HG02763 (cell line): ENCODE measurements at regions not wholly inside any gene's neighbourhood (a gene's known extent, or its start where the extent isn't known, plus 50 kb on each side); places are given as distances from the start of the nearest gene placed in this dataset.
"Not testable (repeated sequence)": the region's sequence is repeated elsewhere in the genome, so short reads cannot be mapped to it uniquely, and the experiment has no call there.

Source experiments
- ATAC-seq: cut with Tn5 transposase; IDR thresholded peaks from one replicate; pipeline ENCODE4 v1.9.1; 2021; ENCODE audit warnings: mild to moderate bottlenecking, moderate library complexity; ENCODE audit not compliant: unreplicated experiment

DNA sequence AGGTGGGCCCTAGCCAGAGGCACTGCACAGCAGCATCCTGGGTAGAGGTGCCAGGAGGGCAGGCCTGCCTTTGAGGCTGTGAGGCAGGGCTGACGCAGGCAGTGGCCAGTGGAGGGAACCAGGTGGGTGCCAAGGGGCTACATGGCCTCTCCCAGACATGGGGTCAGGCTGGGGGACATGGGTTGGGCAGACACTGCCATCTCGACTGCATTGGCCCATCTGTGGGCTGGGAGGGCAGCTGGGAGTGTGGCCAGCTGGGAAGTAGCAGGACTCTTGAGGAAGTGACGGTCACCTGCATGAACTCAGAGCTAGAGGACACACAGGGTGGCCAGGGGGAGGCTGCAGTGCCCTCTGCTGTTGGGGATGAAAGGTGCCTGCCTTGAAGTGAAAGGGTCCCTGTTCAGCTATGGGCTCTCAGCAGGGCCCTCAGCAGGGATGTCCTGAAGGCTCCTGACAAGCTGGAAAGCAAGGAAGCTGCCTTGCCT, 294.6 kb downstream of the CCDC74A start:
- not testable (repeated sequence) for ATAC-seq

DNA sequence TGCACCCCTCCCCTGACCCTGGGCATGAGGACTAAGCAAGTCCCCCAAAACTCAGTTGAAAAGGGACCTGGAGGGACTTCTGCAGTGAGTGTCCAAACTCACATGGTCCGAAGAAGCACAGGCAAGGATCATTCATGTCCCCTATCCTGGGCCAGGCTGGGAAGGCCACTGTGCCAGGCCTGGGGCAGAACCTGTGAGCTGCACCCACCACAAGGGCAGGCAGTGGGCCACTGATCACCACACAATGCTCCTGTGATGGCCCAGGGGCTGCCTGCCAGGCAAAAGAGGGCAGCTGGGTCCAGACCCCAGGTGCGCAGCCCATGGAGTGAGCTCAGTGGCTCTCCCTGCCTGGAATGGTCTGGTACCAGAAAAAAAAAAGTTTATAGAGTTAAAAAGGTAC, 295.4 kb downstream of the CCDC74A start:
- not testable (repeated sequence) for ATAC-seq

DNA sequence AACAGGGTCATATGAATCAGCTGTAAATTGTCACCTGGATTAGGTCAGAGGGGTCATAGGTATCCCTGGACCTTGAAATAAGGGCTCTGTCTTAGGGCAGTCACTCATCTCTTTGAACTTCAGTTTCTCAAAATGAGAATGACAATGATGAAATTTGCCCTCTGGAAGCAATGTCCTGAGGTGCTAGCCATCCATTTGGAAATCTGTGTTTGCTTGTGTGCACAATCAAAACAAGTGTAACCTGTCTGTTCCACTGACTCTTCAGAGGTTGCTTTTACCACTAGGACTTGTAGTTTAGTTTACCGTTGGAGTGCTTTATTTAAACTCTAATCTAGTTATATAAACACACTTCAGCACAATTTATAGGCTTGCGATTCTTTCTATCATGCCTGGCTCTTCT, 297.3 kb downstream of the CCDC74A start:
- ATAC-seq, result not testable (repeated sequence)

DNA sequence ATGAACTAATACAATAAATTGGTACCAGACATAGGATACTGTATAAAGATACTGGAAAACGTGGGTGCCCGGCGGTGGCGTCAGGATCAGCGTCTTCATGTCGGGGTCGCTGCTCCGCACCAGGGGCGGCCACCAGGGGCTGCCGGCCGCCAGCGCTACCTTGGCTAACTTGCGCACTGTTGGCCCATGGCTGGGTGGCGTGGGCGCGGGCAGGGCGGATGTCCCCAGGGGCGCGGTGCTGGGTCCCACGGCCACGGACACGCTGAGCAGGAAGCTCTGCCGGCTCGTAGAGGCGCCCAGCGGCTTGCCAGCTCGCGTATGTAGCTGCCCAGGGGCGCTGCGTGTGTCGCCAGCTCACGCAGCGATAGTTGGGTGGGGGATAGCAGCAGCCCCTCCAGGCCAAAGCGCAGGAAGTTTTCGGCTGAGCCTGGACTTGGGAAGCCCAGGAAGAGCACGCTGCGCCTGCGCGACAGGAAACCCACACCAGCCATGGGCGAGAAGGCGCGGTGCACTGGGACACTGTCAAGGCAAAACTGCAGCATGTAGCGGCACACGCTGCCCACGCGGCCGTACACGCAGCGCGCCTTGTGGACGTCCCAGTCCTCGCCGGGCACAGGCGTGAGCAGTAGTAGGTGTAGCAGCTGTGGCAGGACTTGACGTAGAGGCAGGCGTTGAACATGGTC, 299.9 kb downstream of the CCDC74A start:
- no peak for ATAC-seq

DNA sequence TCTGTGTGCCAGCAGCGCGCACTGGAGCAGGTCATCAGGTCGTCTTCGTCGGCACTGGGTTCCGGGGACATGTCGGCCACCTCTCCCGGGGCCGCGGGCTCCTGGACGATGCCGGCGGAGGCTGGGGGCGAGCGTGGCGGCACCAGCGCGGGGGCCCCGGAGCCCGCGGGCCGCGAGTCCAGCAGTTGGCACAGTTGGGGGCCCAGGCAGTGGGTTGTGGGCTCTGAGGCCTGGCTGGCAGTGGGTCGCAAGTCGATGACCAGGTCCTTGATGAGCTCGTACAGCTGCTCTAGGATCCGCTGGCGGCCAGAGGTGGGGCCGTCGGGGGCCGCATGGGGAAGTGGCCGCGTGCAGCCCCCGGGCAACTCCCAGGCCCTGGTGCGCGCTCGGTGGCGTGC, 300.5 kb downstream of the CCDC74A start:
- no peak for ATAC-seq

DNA sequence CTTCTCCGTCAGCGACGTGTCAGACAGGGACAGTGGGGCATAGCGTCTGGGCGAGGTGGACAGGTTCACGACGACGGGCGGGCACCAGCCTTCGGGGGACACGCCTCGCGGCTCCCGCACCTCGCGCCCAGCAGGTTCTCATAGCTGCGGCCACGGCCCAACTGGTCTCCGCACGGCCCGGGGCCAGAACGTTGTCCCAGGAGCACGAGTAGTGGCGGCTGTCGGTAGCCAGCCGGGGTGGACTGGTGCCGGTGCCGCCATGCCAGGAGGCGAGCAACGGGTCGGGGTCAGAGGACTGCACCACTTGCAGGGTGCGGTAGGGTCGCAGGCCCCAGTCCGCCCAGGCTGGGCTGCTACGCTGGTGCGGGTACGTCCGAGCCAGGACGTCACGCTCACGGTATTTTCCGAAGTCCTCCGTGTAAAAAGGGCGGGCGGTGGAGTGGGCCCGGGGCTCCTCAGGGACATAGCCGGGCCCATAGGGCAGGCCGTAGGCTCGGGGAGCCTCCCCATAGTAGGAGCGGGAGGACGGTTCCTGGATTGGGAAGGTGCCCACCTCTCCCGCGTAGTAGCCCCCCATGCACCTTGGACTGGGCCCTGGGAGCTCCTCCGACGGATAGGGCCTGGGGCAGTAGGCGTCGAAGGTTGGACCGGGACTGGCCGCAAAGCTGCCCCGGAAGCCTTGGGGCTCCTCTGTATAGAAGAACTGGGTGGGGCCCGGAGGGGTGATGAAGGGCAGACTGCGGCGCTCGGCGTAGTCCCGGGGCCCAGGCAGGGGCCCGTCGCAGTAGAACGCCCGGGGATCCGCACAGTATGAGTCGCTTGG, 301.2 kb downstream of the CCDC74A start:
- ATAC-seq, result not testable (repeated sequence)

DNA sequence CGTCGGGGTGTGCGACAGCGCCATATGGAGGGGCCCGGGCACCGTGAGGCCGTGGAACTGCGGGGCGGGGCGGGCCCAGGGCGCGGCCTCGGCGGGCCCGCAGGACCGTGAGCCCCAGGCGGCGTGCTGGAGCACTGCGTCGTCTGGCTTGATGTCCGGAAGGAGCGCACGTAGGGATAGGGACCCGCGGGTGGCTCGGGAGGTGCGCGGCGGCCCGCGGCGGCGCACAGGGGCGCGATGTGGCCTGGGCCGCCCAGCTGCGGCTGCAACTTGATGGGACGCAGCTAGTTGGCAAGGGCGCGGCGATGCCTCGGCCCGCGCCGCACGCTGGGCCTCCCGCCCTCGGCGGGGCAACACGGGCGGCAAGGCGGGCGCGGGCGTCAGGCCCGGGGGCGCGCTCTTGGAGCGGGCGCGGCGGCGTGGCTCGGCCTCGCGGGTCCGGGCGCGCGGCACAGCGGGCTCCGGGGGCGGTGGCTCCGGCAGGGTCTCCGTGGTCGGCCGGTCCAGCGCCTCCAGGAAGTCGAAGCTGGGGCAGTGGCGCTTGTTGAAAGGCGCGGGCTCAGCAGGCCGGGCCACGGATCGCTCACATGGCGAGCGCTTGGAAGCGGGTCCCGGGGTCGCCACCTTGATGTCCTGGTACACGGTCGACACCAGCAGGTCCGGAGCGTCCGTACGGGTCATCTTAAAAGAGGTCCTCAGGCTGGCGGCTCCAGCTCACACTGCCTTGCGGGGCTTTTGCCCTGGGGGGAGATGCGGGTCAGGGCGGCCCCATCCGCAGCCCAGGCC, 302.0 kb downstream of the CCDC74A start:
- ATAC-seq, result not testable (repeated sequence)

DNA sequence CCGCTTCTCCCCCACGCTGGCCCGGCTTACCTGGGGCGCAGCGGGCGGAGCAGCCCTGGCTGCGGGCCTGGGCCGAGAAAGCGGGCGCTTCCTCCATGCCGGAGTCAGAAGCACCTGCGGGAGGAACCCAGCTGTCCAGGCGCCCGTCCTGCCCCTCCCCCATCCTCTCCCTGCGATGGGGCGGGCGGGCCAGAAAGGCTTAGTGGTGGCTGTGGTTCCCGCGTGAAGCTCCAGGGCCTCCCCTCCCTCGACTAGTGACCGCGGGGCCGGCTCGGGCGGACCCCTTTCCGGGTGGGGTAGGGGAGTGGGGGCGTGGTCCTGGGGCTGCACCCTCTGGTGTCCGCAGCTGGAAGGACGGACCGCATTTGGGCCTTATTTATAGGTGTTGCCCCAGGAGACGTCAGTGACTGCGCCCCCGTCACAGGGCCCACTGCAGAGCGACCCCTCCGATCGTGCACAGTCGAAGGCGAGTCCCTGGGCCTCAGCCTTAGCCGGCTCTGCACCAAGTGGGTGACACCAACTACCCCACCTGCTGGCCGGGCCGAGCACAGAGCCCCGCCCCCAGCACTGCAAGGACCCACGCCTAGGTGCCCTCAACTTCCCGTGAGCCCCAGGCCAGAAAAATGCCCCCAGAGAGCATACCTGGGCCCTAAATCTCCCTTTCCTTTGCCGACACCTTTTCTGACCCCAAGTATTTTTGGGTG, 302.7 kb downstream of the CCDC74A start:
- ATAC-seq, result not testable (repeated sequence)

DNA sequence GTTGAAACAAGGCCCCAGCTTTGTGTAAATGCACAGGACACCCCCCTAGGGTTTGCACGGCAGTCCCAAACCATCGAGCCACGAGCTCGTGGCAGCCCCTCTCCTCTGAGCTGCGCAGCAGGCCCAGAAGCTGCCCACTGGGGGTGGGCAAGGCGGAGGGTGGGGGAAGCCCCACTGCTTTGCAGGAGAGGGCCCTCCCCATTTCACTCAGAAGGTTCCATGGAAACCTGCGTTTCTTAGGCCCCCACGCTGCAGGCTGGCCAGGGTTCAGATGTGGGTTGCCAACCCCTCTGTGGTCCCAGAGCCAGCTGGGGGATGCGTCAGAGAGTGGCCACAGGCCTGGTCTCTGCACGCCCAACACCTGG, 303.2 kb downstream of the CCDC74A start:
- not testable (repeated sequence) for ATAC-seq

DNA sequence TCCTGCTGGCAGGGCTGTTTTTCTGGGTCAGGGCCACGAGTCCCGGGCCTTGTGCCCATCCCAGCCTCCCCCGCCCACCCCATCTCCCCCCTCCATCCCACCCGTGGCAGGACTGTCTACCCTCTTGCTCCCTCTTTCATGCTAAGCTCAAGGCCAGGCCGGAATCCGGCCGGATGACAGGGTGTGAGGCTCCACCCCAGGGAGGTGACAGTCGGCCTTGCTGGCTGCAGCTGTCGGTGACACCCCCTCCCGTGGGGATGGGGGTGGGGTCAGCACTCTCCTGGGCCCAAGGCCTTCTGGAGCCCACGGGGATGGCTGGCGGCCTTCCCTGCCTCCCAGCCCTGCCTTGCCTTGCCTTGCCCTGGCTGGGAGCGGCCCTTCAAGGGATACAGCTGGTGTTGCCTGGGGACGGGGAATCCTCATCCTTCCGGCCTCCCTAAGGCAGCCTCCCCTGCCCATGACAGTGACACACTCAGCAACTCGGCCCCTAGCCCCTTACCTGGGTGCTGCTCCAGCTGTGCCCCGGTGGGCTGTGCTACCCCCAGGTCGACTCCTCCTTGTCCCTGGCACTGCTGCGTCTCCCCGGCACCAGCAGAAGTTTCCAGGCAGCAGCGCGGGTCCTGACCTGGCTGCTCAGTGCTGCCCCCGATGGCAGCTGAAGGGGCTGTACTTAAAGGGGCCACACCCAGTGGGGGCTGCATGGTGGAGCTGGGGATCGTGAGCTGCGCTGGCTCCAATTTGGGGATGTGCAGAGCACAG, 303.9 kb downstream of the CCDC74A start:
- not testable (repeated sequence) for ATAC-seq

DNA sequence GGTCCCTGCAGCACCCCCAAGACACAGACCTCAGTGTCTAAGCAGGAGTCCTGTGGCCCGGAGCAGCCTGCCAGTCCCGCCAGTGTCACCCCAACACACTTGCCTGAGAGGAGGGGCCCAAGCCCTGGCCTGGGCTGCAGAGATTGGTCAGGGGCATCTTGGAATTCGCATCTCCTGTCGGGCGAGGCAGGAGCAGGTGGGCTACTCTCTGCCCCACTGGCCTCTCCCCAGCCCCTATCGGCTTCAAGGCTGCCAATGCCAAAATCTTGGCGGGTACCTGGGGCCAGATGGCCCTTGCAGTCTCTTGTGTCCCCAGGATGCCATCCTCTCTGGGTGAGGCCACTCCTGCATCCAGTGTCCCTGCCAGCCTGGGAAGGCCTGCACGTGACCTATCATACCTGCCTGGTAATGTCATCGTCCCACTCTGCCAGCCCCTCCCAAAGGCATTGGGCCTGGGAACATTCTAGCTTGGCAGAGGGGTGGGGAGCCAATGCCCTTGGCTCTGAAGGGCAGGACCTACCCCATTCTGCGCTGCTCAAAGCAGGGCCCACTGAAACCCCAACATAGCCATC, 304.6 kb downstream of the CCDC74A start:
- ATAC-seq, result not testable (repeated sequence)

DNA sequence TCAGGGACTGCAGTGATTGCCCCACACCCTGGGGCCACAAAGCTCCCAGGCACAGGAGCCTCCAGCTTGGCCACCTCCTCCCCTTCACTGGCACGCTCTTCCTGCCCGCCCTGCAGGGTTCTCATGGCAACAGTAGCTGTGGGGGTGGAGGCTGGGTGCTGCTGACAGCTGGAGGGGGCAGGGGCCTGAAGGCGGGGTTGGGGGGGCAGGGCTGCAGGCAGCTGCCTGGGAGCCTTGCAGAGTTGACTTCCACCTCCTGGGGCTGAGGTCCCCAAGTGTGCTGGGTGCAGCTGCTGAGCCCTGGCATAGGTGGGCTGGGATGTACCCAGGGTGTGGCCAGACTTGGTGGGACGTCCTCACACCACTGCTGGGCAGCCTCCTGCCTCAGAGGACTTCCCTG, 305.2 kb downstream of the CCDC74A start:
- not testable (repeated sequence) for ATAC-seq

DNA sequence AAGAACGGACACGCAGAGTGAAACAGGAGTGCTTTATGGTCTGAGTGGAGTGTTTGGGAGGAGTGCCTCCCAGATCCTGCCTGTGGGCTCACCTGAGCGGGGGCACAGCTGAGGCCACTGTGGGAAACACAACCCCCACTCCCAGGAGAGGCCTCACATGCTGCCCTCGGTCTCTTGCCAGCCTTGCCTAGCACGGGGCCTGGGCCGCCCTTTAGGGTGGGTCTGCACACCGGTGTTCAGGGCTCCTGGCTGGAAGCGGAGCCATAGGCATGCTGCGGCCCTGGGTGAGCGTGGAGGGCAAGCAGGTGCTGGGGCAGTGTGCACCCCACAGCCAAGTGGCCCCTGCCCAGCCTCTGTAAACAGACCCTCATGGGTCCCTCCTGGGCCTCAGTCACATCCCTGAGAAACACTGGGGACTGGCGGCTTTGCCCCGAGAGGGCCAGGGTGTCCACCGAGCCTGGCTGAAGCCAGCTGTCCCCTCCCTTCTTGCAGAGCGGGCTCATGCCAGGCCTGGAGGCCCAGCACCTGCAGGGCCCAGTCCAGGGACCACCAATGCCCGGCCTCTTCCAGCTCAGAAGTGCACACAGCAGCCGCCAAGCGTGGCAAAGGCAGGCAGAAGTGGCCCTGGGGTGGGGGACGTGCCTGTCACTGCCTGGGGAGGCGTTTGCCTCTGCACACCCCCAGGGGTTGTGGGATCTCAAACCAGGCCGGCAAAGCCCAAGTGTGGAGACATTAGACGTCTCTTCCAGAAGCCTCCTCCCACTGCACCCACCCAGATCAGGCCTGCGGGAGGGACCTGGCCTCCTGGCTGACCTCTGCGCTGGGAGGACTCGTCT, 305.9 kb downstream of the CCDC74A start:
- not testable (repeated sequence) for ATAC-seq

DNA sequence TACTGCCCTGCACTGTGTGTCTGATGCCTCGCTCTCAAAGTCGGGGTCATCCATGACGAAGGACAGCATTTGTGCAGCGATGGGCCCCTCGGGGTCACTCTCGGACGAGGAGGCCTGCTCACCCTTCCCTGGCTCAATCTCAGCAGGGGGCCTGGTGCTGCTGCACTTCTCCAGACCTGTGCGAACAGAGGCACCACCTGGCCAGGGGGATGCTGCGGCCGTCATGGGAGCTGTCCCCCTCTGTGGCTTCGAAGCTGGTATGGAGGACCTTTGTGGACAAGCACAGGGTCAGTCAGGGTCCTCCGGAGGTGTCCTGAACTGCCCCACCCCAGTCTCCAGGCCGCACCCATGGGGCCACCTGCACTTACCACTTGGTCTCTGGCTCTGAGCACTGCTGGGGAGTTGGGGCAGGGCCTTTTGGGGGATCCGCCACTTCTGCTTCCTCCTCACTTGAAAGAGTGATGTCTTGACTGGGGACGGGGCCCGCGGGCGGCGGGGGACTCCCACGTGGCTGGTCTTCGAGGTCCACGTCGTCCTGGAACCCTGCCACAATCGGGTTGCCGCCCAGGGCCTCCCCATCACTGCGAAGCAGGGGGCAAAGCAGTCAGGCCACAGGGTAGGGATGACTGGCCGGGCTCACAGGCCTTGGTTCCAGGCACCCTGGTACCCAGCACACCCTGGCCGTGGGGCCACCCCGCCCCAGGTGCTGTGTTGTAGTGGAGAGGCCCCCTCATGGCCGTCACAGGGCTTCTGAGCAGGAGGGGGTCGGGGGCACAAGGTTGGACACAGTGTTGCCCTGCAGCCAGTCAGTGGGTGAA, 306.7 kb downstream of the CCDC74A start:
- not testable (repeated sequence) for ATAC-seq

DNA sequence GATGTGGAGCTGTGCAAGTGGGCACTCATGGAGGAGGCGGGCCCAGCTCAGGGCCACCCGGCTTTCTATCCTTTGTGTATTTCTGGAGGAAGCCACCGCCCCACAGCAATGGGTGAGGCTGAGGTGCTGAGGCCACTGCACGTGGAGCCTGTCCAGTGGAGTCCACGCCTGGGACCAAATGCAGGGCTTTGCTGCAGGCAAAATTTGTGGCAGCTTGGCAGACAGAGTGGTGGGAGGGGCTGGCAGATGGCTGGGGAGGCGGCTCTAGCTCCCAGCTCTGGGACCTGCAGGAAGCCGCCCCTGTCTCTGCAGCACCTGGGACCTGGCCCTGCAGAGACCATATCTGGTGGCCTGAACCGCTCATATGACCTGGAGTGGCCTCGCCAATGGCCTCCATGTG, 307.3 kb downstream of the CCDC74A start:
- not testable (repeated sequence) for ATAC-seq

DNA sequence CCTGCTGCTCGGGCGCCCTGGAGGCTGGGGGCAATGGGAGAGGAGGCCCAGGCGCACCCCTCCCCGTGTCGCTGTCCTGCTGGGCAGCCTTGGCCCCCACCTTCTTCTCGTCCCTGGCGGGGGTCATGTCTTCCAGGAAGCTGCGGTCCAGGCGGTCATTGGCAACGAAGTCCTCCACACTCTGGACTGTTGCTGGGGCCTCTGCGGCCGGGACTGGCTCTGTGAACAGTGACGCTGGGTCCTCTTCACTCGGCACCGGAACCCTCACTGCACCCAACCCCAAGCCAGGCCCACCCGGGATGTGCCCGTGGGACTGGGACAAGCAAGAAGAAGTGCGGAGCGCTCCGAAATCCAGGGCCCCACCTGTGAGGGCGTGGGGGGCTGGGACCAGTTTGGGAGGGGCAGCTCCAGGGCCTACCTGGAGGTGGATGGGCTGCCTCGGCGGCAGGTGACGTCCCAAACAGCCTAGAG, 308.0 kb downstream of the CCDC74A start:
- ATAC-seq, result no peak

DNA sequence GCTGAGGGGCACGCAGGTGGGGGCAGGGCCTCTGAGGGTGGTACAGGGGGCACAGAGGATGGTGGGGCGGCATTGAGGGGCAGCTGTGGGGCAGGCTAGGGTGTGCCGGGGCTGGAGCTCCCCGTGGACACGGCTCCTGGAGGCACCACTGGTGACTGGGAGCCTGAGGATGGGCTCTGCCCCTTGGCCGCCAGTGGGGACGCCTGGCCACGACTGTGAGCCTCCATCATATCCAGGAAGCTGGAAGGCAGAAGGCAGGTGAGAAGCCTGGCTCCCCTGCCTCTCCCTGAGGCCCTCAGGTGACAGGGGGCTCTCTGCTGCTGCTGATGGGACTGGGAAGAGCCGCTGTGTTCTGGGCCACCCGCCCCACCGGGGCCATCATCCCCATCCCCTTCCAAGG, 308.4 kb downstream of the CCDC74A start:
- not testable (repeated sequence) for ATAC-seq

DNA sequence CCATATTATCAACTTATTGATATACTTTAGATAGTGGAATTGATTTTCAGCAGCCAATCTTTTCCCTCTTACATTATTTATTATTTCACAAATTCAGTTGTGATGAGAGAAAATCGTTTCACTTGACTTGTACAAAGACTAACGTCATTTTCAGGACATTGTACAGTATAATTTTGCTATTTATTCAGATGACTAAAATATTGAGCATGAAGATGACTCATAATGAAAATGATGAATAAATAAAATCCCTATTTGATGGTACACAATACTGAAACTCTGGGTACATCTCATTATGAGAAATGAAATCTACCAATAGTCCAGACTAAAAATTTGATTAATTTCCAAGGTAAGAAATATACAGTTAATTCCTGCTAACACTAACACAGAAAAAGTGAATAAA, 316.4 kb downstream of the CCDC74A start:
- ATAC-seq, result not testable (repeated sequence)
